SK-MEL-5 (cell line): ENCODE measurements at regions not wholly inside any gene's neighbourhood (a gene's known extent, or its start where the extent isn't known, plus 50 kb on each side); places are given as distances from the start of the nearest gene placed in this dataset.
A peak's percentile ranks its signal among the peaks of the same experiment; 100 is the strongest.
"Not testable (repeated sequence)": the region's sequence is repeated elsewhere in the genome, so short reads cannot be mapped to it uniquely, and the experiment has no call there.

Source experiments
- DNase-seq: peaks from one replicate; pipeline ENCODE4 v3.0.0-alpha.2; 2016; ENCODE audit warnings: low read depth, low spot score
- in situ Hi-C: cut with HindIII; loops from 2 replicates; pipeline ENCODE4 v1.10.0; 2016; ENCODE audit warnings: low sequenced_read_pairs, high pct_unique_total_duplicates, low pct_unique_long_range_greater_than_20kb

DNA sequence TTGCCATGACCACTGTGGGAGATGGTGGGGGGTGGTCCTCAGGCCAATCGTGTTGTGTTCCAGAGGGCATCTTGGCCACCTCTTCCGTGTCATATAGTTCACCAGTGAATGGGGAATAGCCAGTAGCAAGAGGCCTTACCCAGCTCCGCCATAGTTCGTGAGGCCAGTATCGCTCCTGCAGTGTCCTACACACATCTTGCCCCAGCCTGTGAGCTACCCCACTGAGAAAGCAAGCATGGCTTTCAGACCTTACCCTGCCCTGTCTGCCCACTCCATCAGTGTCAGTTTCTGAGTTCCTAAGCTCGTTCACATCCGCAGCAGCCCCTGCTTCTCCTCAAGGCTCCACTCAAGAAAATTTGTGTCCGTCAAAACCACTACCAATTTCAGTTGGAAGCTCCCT lies 586.0 kb upstream of the PABPC5 start:
- in situ Hi-C loops, DNase-seq: not testable (repeated sequence)

- in situ Hi-C loops: no loop called here
Observed at GRCh38 chrX:90883479-90883878, 551.2 kb upstream of the PABPC5 start.

GRCh38 chrX:90914816-90915215 lies 519.8 kb upstream of the PABPC5 start:
- DNase-seq, in situ Hi-C loops: not testable (repeated sequence)

More at GRCh38 chrX:90883479-90883878, 551.2 kb upstream of the PABPC5 start:
- DNase-seq: no peak

- DNase-seq, in situ Hi-C loops: not testable (repeated sequence)
Observed at GRCh38 chrX:90946870-90947269, 487.8 kb upstream of the PABPC5 start.

GRCh38 chrX:90995191-90995590 lies 439.4 kb upstream of the PABPC5 start:
- DNase-seq, in situ Hi-C loops: not testable (repeated sequence)

DNA sequence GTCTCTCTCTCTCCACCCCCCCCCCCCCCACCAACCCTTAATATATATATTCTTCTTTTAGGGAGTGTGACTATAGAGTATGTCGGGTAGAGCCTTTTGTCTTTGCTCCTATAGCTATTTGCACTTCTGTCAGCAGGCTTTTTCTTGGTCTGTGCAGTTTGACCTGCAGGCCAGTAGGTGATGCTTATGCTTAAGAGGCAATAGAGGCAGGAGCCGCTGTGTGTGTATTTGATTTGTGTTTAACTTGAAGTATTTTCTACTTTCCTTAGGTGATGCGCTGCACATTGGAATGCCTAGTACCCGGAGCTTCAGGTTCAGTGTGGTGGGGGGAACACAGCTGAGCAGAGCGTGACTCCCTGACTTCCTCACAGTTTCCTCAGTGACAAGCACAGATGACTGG lies 416.5 kb upstream of the PABPC5 start:
- peak; percentile 2 for DNase-seq
- in situ Hi-C loops: not testable (repeated sequence)

DNA sequence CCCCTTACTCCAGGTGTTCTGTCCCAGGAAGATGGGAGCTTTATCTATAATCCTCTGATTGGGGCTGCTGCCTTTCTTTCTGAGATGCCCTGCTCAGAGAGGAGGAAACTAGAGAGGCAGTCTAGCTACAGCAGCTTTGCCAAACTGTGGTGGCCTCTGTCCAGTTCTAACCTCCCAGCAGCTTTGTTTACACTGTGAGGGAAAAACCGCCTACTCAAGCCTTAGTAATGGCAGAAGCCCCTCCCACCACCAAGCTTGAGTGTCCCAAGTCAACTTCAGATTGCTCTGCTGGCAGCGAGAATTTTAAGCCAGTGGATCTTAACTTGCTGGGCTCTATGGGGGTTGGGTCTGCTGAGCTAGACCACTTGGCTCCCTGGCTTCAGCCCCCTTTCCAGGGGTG lies 394.9 kb upstream of the PABPC5 start:
- in situ Hi-C loops: no loop called here
- DNase-seq: no peak

- DNase-seq: peak; percentile 0
Observed at GRCh38 chrX:91066104-91066503, 368.5 kb upstream of the PABPC5 start.

DNA sequence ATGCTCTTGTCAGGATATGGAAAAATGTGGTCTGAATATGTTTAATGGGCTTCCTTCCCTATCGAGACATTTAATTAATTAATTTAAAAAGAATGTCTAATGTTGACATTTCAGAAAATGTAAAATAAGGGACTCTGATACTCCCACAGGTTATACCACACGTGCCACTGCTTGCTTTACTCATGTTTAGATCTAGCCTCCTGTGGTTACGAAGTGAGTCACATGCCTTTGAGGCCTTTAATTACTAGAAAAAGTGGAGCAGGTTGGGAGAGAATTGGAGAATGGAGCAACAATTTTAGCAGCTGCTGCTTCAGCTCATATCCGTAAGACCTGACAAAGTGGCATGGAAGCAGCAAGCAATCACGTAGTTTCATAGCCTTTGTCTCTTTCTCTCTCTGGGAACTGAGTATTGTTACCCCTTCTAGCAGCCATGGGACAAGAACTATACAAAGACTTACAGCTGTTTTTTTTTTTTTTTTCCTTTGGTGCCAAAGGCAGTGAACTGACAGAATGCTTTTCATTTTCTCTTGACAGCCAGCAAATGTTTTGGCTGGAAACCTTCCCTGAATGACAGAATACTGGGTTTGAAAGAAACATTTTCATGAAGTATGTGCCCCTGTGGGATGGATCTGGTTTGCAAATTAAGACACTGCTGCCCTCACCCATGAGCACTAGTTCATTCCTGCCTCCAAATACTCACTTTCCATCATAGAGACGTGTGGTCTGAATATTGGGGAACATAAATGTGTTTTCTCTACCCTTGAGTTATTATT lies 355.1 kb upstream of the PABPC5 start:
- in situ Hi-C loops: no loop called here
- DNase-seq: no peak

More at GRCh38 chrX:91066104-91066503, 368.5 kb upstream of the PABPC5 start:
- in situ Hi-C loops: no loop called here

DNA sequence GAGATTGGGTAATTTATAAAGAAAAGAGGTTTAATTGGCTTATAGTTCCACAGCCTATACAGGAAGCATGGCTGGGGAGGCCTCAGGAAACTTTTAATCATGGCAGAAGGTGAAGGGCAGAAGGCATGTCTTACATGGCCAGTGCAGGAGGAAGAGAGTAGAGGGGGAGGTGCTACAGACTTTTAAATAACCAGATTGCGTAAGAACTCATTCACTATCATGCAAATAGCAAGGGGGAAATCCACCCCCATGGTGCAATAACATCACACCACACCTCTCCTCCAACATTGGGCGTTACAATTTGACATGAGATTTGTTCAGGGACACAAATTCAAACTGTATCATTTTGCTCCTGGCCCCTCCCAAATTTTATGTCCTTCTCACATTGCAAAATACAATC lies 353.8 kb upstream of the PABPC5 start:
- DNase-seq: no peak
- in situ Hi-C loops: no loop called here

GRCh38 chrX:91081873-91082272 lies 352.8 kb upstream of the PABPC5 start:
- no peak for DNase-seq
- in situ Hi-C loops: no loop called here

DNA sequence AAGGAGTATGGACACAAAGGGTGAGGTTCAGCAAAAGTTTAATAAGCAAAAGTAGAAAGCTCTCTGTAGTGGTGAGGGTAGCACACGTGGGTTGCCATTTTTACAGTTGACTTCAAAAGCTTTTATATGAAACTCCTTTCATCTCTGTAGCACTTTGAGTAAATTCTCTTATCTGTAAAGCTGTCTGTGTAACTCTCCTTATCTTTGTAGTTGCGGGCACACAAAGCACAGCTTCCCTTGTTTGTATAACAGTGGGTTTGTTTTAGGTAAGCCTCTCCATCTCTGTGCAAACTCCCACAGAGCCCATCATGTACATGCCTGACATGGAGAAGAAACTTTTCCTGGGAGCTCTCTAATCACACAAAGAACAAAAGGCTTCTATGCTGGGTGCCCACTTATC lies 325.9 kb upstream of the PABPC5 start:
- DNase-seq: no peak
- in situ Hi-C loops: no loop called here

DNA sequence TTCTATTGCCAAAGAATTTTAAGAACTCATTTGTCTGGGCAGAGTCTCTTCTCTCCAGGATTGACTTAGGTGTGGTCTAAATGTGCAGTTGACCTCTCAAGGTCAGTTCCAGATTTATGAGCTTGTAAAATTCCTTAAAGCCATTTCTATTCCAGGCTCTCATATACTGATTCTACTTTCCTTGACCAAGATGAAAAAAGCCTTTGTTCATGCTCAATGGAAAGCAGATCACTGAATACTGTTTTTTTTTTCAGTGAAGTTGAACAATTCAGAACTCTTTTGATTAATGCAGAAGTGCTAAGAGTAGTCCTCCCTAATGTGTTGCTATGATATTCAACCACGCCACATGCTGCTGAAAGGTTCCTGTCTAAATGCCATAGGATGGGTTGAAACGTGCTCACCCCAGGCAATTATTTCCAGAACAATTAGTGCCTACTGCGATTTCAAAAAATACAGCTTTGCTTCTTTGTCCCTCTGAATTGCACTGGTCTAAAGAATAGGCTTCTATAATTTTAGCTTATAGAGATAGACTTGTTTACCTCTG lies 312.4 kb upstream of the PABPC5 start:
- DNase-seq: no peak
- in situ Hi-C loops: no loop called here

GRCh38 chrX:91137883-91138282 lies 296.8 kb upstream of the PABPC5 start:
- in situ Hi-C loops: no loop called here
- no peak for DNase-seq
